ENCODE measurements at regions not wholly inside any gene's neighbourhood (a gene's known extent, or its start where the extent isn't known, plus 50 kb on each side); places are given as distances from the start of the nearest gene placed in this dataset.

DNA sequence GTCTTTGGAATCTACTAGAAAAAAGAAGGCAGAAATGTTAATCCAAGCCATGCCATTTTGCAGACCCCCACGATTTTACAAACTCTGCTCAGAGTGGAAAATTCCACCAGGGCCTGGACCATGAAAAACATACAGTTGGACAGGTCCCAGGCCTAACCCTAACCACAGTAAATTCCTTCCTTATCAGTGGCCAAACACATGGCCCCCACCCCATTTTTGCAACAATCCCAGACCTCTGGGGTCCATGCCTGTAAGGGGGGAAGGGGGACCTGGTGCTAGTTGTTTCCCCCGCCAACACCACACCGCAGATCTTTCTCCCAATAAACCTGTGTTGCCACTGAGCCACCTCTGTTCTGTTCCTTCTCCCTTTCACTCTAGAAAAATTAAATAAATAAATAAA, 1352.7 kb downstream of the AMY1C start:
- Histone ChIP-seq H3K79me2 (ENCODE audit: low read depth) (no peaks in the 10 kb centered on the region), H4K20me1 (ENCODE audit: low read depth) (no peaks in the 10 kb centered on the region), H3K36me3 (no peaks in the 10 kb centered on the region), H3K4me3 (no peak overlapping the region), H3K27me3 (no peaks in the 10 kb centered on the region), H3K4me1 (no peaks in the 10 kb centered on the region), H3K27ac (no peak overlapping the region), H3F3A (ENCODE audit: low read depth) (no peaks in the 10 kb centered on the region), H3K4me2 (no peak overlapping the region), H3K9me3 (ENCODE audit: low read depth) (no peaks in the 10 kb centered on the region), H3K9ac (no peak overlapping the region), H2AFZ (replicated peaks) (no peak overlapping the region)
- H3K36me3 Mint-ChIP-seq: no peaks in the 10 kb centered on the region
- TF ChIP-seq EZH2phosphoT487 (IDR thresholded peaks at IDR 0.05) (no peak), EZH2 (IDR thresholded peaks at IDR 0.05) (no peak)
- TF ChIP-seq, protein P1, sequence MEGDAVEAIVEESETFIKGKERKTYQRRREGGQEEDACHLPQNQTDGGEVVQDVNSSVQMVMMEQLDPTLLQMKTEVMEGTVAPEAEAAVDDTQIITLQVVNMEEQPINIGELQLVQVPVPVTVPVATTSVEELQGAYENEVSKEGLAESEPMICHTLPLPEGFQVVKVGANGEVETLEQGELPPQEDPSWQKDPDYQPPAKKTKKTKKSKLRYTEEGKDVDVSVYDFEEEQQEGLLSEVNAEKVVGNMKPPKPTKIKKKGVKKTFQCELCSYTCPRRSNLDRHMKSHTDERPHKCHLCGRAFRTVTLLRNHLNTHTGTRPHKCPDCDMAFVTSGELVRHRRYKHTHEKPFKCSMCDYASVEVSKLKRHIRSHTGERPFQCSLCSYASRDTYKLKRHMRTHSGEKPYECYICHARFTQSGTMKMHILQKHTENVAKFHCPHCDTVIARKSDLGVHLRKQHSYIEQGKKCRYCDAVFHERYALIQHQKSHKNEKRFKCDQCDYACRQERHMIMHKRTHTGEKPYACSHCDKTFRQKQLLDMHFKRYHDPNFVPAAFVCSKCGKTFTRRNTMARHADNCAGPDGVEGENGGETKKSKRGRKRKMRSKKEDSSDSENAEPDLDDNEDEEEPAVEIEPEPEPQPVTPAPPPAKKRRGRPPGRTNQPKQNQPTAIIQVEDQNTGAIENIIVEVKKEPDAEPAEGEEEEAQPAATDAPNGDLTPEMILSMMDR (IDR thresholded peaks at IDR 0.05): no peak
- no peak overlapping the region for H3K27ac Mint-ChIP-seq
- no peak for DNase-seq (ENCODE audit: low spot score)
- H3K4me1 Mint-ChIP-seq: no peaks in the 10 kb centered on the region
- no peaks in the 10 kb centered on the region for H3K9me3 Mint-ChIP-seq
- H3K27me3 Mint-ChIP-seq (ENCODE audit: insufficient read depth, low read depth): no peaks in the 10 kb centered on the region
- H3K4me3 Mint-ChIP-seq: no peak overlapping the region

DNA sequence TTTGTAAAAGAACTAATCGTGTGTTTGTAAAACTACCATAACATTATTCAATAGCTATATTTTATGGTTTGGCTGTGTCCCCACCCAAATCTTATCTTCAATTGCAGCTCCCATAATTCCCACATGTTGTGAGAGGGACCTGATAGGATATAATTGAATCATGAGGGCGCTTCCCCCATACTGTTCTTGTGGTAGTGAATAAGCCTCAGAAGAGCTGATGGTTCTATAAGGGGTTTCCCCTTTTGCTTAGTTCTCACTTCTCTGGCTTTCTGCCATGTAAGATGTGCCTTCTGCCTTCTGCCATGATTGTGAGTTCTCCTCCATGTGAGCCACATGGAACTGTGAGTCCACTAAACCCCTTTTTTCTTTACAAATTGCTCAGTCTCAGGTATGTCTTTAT, 1372.3 kb downstream of the AMY1C start:
- no peaks in the 10 kb centered on the region for H3K27me3 ChIP-seq
- TF ChIP-seq EZH2phosphoT487 (IDR thresholded peaks at IDR 0.05) (no peak), EZH2 (IDR thresholded peaks at IDR 0.05) (no peak)
- TF ChIP-seq, protein P1 (IDR thresholded peaks at IDR 0.05): no peak
- no peak overlapping the region for H3K27ac ChIP-seq
- H3F3A ChIP-seq (ENCODE audit: low read depth): no peaks in the 10 kb centered on the region
- no peaks in the 10 kb centered on the region for H3K79me2 ChIP-seq (ENCODE audit: low read depth)
- DNase-seq (ENCODE audit: low spot score): no peak
- Mint-ChIP-seq H3K4me3 (no peak overlapping the region), H3K36me3 (no peaks in the 10 kb centered on the region), H3K27ac (no peak overlapping the region), H3K9me3 (no peaks in the 10 kb centered on the region), H3K27me3 (ENCODE audit: insufficient read depth, low read depth) (no peaks in the 10 kb centered on the region), H3K4me1 (no peaks in the 10 kb centered on the region)
- no peaks in the 10 kb centered on the region for H4K20me1 ChIP-seq (ENCODE audit: low read depth)
- no peaks in the 10 kb centered on the region for H3K36me3 ChIP-seq
- H3K4me1 ChIP-seq: no peaks in the 10 kb centered on the region
- H3K4me2 ChIP-seq: no peak overlapping the region
- H2AFZ ChIP-seq (replicated peaks): no peak overlapping the region
- no peaks in the 10 kb centered on the region for H3K9me3 ChIP-seq (ENCODE audit: low read depth)
- H3K4me3 ChIP-seq: no peak overlapping the region
- no peak overlapping the region for H3K9ac ChIP-seq

DNA sequence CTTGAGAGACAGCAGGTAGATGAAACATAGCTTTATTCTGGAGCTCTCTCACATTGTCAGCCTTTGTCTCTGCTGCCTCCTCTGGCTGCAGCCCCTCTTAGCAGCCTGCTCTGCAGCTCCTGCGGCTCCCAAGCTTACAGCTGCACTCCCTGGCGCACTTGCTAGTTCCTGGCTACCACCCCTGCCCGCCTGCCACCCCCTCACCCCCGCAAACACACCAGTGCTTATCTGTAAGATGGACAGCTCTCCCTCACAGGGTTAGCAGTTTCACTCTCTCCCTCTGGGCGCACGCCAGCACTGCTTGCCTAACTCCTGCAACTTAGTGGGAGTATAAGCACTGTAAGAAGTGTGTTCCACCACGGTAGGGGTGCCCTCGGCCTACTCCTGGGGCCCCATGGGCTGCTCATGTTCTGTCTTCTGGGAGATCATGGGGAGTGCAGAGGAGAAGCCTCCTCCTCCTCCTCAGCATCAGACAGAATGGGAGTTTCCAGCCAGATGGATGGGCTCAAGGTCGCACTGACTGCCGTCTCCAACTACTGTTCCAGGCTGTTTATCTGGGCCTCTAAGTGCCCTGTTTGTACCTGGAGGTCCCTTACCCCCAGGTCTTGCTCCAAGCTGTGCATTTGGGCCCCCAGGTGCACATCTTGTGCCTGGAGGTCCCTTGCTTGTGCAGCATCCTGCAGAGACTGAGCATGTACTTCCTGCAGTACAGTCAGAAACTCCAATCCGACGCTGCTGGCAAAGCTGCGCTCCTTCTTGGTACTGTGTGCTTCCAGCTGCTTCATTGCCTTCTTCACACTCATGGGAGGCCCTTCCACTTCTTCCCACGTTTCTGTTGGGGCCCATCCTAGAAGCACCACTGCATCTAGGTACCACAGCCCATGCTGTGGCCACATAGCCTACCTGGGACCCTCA, 1388.1 kb downstream of the AMY1C start:
- TF ChIP-seq, protein P1 (IDR thresholded peaks at IDR 0.05): peak; percentile 59
- TF ChIP-seq EZH2 (IDR thresholded peaks at IDR 0.05): no peak
- Mint-ChIP-seq H3K4me3 (no peak overlapping the region), H3K9me3 (no peaks in the 10 kb centered on the region), H3K27ac (peak overlapping the region; percentile 68), H3K36me3 (no peaks in the 10 kb centered on the region), H3K27me3 (ENCODE audit: insufficient read depth, low read depth) (peaks cover 3% of the 10 kb centered on the region), H3K4me1 (peaks cover 8% of the 10 kb centered on the region)
- H3F3A ChIP-seq (ENCODE audit: low read depth): no peaks in the 10 kb centered on the region
- no peaks in the 10 kb centered on the region for H3K36me3 ChIP-seq
- peak; percentile 79 for DNase-seq (ENCODE audit: low spot score)
- H3K79me2 ChIP-seq (ENCODE audit: low read depth): no peaks in the 10 kb centered on the region
- H3K4me3 ChIP-seq: no peak overlapping the region
- H2AFZ ChIP-seq (replicated peaks): peak overlapping the region; percentile 97
- no peak overlapping the region for H3K4me2 ChIP-seq
- H3K4me1 ChIP-seq: no peaks in the 10 kb centered on the region
- no peaks in the 10 kb centered on the region for H3K27me3 ChIP-seq
- no peak overlapping the region for H3K27ac ChIP-seq
- no peaks in the 10 kb centered on the region for H4K20me1 ChIP-seq (ENCODE audit: low read depth)
- no peak overlapping the region for H3K9ac ChIP-seq
- H3K9me3 ChIP-seq (ENCODE audit: low read depth): no peaks in the 10 kb centered on the region
